ENCODE measurements at regions not wholly inside any gene's neighbourhood (a gene's known extent, or its start where the extent isn't known, plus 50 kb on each side); places are given as distances from the start of the nearest gene placed in this dataset.

DNA sequence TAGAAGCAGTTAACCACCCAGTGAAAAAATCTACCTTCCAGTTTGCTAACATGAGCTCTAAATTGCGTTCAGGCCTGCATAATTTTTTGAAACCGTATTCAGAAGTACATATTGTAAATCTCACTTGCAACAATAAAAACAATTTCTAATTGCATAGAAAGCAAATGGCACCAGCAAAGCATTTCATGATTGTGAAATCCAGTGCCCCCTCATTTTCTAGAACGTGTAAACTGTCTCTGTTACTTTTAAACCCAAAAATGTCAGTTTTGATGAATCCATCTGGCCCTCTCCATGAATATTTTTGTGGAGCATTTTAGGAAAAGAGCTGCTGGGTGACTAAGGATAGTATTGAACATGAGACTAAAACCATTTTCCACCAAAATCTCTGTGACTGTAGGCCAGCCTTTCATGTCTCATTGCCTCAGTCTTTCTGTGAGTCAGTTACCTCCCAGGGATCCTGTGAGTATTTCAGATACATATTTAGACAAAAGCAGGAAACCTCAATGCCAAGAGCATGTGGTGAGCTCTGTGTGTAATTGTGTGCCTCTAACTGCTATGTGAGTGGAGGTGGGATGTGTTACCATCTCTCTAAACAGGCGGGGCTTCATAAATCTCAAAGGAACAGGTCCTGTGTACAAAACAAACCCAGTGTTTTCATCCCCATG is 477.8 kb upstream of the DCC start:
- TF ChIP-seq, protein P1, sequence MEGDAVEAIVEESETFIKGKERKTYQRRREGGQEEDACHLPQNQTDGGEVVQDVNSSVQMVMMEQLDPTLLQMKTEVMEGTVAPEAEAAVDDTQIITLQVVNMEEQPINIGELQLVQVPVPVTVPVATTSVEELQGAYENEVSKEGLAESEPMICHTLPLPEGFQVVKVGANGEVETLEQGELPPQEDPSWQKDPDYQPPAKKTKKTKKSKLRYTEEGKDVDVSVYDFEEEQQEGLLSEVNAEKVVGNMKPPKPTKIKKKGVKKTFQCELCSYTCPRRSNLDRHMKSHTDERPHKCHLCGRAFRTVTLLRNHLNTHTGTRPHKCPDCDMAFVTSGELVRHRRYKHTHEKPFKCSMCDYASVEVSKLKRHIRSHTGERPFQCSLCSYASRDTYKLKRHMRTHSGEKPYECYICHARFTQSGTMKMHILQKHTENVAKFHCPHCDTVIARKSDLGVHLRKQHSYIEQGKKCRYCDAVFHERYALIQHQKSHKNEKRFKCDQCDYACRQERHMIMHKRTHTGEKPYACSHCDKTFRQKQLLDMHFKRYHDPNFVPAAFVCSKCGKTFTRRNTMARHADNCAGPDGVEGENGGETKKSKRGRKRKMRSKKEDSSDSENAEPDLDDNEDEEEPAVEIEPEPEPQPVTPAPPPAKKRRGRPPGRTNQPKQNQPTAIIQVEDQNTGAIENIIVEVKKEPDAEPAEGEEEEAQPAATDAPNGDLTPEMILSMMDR (conservative IDR thresholded peaks at IDR 0.05; ENCODE audit: low read length), result no peak
- no peak for TF ChIP-seq EZH2phosphoT487 (IDR thresholded peaks at IDR 0.05; ENCODE audit: borderline replicate concordance, low read depth, low read length)

Measured in OCI-LY7 (cell line).